Glomerular endothelial cell (primary cell): ENCODE measurements at regions not wholly inside any gene's neighbourhood (a gene's known extent, or its start where the extent isn't known, plus 50 kb on each side); places are given as distances from the start of the nearest gene placed in this dataset.

Source experiments
- DNase-seq: peaks from one replicate; pipeline ENCODE4 v3.0.0-alpha.2; 2011; ENCODE audit warnings: low read depth, low spot score; ENCODE audit errors: extremely low read depth

DNA sequence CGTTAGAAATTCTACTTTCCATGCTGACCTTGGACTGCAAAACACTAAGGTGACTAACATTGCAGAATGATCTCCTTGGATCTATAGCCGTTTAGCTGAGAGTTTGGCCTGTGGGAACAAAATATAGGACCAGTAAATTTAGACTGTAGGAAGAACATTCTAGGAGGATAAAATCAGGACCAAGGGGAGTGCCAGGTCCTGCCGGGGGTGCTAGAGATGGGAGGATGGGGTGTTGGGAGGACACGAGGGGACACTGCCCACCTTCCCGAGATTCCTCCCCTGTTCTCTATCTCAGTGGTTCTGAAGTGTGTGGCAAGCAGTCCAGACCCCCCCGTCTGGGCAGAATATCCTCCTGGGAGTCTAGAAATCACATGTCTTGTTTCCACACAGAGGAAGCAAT, 445.2 kb downstream of the ZSWIM6 start:
- no peak for DNase-seq

- DNase-seq: no peak
These were observed 447.7 kb downstream of the ZSWIM6 start for GRCh38 chr5:61779743-61780142.

DNA sequence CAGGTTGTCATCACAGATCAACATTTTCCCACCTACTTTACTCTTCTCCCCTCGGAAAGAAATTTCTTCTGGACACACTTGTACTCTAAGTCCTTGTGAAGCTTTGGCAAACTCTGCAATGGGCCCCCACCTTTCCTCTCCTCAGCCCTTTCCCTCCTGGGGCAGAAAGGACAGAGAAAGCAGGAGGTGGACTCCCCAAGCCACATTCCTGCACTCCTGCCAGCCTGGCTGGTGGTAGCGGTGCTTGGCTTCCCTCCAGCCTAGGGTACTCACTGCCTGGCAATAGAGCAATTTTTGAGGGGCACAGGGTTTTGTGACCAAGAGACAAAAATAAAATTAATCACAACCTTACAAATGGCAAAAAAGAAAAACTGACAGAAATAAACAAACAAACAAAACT, 451.4 kb downstream of the ZSWIM6 start:
- DNase-seq: no peak

DNA sequence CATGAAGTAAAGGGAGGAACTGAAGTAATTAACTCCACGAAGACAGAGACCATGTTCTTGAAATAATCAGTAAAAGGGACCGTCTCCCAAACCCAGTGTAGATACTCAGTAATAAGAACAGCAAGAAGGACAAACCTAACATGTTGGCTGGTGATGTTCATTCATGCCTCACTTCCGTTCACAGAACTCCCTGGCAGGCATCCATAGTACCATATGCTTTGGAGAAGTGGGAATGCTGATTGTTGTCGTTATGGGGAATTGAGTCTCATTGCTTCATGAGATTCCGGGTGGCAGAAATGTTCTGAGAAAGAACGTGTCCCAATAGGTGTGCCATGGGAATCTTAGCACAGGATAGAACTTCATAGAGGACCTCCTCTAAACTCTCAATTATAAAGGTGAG, 452.3 kb downstream of the ZSWIM6 start:
- no peak for DNase-seq

DNA sequence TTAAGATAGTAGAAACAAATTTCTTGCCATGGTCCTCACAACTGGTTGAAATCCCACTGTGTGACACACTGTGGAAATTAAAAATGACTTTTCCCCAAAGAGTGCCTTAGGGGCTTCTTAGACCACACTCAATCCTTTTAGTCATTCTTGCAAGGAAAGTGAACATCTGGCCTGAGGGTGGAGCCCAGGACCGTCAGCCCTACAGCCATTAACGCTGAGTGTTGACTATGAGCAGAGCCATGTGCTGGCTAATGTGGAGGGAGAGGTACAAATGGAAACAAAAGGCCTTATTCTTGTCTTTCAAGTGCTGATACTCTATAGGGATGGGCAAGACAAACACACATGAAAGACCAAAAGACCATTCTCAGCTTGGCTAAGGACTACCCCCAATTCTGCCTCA, 456.5 kb downstream of the ZSWIM6 start:
- no peak for DNase-seq

- DNase-seq: no peak
These were observed 457.9 kb downstream of the ZSWIM6 start for GRCh38 chr5:61790007-61790406.

- no peak for DNase-seq
These were observed 458.6 kb downstream of the ZSWIM6 start for GRCh38 chr5:61790678-61791077.

DNA sequence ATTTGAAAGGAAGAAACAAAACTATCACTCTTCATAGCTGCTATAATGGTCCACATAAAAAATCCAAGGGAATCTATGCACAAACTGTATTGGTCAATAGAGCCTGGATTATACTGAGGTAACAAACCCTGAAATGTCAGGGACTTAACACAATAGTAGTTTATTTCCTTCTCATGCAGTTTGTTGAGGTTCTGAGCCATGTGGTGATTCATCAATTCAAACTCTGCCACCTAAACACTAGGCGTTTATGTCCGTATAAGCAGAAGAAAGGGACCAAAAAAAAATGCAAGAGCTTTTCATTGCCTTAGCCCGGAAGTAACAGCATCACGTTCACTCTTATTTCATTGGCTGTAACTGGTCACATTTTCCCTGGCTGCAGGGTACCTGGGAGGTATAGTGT, 464.7 kb downstream of the ZSWIM6 start:
- no peak for DNase-seq

GRCh38 chr5:61800450-61800849, 468.4 kb downstream of the ZSWIM6 start:
- no peak for DNase-seq

DNA sequence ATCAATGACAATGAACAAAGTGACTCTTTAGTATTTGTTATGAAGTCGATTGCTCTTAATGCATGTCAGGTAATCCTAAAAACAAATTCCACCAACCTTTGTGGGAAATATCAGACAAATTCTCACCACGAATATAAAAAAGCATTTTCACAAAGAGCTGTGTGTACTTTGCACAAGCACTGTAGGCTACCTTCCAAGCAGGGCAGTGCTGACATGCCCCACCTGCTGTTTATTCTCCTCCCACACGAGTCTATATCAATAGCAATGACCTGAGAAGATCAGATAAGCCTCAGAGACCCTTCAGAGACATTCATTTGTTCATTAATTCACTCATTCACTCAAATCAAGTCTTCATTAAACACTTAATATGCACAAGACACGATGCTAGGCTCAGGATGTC, 469.1 kb downstream of the ZSWIM6 start:
- DNase-seq: no peak

- no peak for DNase-seq
These were observed 470.4 kb downstream of the ZSWIM6 start for GRCh38 chr5:61802456-61802855.

GRCh38 chr5:61805101-61805500, 473.0 kb downstream of the ZSWIM6 start:
- DNase-seq: no peak

- DNase-seq: no peak
These were observed 474.5 kb downstream of the ZSWIM6 start for GRCh38 chr5:61806491-61807020.

GRCh38 chr5:61808091-61808490, 476.0 kb downstream of the ZSWIM6 start:
- DNase-seq: no peak

DNA sequence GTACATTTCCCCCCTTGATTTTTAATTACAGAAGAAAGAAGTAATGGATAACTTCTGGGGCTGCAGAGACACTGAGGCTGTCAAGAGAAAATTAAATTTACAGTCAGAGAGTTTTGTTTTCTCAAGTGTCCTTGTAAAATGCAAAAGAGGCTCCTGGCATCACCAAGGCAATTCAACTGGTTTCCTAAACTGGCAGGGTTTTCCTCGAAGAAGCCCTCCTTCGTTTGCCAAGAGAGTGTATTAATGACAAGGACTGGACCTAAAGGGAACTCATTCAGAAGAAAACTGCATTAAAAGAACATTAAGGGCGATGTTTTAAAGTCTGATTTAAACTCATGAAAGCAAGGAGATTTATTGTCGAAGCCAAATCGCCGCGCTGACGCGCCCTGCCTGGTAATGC, 476.9 kb downstream of the ZSWIM6 start:
- no peak for DNase-seq

DNA sequence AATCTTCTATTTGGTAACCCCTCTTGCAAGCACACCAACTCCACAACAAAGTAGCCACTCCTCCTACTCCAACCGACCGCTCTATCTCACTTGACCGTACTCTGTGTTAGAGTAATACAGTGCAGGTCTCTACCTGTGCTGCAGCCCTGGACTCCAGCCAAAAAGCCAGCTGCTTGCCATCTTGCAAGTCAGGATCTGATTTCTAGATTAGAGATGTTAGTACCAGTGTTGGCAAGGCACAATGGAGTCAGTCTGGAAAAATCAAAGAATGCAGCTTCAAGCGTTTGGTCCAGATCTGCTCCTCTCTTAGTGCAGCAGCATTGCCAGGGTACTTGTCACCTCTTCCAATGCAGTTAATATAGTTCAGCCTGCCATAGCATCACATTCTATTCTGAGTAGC, 477.6 kb downstream of the ZSWIM6 start:
- no peak for DNase-seq

- no peak for DNase-seq
These were observed 479.0 kb downstream of the ZSWIM6 start for GRCh38 chr5:61811052-61811451.

DNA sequence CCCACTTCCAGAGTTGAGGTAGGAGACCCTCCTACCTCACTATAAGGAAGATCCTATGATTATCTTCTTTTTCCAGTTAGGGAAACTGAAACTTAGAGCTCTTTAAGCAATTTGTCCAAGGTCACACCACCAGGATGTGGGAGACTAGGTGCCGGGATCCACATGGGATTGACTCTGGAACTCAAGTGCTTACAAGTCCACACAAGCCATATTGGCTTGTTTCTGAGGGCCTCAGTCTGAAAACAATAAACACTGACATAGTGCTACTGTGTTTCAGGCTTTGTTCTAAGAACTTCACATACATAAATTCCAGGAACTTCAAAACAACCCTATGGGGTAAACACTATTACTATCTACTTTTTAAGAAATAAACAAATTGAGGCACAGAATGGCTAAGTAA, 481.3 kb downstream of the ZSWIM6 start:
- DNase-seq: no peak

DNA sequence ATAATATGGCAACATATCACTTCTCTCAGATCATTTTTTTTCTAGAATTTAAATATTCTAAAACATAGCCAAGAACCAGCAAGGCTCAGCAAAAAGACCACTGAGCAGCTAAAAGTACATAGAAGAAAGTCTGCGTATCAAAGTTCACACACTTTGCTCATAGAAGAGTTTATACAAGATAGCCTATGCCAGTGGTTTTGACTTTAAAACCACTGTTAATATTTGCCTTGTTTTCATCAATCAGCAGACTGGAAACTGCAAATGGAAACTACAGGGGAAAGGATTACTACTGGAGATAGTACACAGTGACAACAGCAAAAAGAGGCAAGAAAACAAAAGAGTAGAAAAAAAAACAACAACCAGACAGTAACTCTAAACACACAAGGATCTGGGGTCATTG, 483.3 kb downstream of the ZSWIM6 start:
- no peak for DNase-seq

DNA sequence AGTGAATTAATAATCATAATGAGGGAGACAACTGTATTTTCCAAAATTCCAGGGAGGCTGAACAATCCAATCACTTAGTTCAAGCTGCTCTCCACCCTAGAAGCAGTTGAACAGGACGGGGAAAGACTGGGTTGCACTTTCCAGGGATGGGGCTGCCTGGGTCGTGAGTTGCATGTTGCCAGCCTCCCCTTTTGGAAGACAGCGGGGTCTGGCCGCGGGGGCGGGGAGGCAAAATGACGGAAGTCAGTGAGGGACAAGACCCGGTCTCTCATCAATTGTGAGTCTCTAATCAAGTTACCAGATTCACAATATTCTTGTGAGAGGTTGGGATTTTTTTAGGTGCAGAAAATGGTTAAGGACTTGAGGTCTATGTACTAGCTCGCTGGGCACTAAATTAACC, 484.1 kb downstream of the ZSWIM6 start:
- DNase-seq: no peak

GRCh38 chr5:61816585-61817450, 484.8 kb downstream of the ZSWIM6 start:
- DNase-seq: no peak

GRCh38 chr5:61817472-61818326, 485.6 kb downstream of the ZSWIM6 start:
- peak; percentile 14 for DNase-seq
